ENCODE measurements at regions not wholly inside any gene's neighbourhood (a gene's known extent, or its start where the extent isn't known, plus 50 kb on each side); places are given as distances from the start of the nearest gene placed in this dataset.

DNA sequence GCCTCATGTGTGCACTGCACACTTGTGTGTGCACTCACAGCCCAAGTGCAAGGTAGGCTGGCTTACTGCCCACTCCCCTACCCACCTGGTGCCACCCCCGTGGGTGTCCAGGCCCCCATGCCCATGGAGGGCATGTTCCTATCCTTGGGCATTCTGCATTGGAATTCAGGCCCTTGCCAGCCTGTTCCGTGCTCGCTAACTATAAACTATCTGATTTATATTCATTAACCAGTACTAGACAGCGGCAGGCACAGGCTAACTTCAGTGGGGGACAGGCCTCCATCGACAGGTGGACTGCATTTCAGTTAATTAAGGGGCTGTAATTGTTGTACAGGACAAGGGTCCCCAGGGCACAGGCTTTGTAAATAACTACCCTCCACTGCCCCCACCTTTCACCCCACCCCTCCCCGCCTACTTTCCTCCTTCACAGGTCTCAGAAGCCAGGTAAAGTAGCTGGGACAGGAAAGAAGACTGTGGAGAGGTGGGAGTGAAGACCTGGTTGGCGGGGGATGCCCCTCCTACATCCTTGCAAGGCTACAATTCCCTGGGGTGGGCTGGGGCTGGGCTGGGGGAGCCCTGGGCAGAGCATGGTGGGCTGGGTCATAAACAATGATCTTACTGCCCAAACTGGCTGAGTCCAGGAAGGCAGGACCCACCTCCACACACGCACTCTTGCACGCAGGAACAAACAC, 119.0 kb upstream of the LHX1 start:
- no peak for DNase-seq
- in situ Hi-C loops (cut with HindIII; ENCODE audit: low pct_ligation_motif_present, low sequenced_read_pairs) = no loop called here
- peaks cover 15% of the 10 kb centered on the region for H3K27me3 ChIP-seq (replicated peaks)

DNA sequence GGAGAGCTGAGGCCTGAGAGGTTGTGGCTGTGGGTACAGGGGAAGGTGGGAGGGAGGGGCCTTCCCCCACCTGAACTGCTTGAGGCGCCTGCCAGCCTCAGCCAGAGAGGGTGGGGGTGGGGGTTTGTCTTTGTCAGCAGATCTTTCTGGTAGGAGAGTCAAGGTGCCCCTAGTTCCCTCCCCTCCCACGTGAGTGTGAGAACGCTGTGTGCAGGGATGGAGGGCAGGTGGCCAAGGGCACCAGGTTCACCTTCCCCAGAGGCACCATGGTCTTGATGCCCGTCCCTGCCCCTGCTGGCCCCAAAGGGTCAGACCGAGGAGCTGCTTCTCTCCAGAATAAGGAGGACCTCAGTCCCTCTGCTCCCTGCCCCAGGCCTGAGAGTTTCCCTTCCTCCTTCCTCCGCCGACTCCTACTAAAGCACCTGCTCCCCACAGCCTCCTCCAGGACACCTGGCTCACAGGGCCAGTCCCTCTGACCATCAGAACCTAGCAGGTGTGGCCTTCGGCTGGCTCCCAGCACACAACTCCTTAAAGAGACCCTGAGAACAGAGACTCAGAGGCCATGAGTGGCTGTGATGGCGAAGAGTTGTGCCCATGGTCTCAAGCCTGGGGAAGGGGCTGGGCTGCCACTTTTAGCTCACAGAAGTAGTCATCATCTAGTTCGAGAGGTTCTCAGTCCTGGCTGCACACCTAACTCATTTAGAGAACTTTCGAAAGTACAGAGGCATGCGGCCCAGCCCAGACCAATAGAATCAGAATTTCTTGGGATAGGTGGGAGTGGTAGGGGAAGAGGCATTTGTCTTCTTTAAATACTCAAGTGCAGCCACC, 113.2 kb upstream of the LHX1 start:
- no peak overlapping the region for H3K27ac ChIP-seq
- in situ Hi-C loops (cut with HindIII; ENCODE audit: low pct_ligation_motif_present, low sequenced_read_pairs) = no loop called here
- no peak overlapping the region for H3K4me3 ChIP-seq (ENCODE audit: low read depth, low read length)
- DNase-seq = no peak
- TF ChIP-seq, protein P1, sequence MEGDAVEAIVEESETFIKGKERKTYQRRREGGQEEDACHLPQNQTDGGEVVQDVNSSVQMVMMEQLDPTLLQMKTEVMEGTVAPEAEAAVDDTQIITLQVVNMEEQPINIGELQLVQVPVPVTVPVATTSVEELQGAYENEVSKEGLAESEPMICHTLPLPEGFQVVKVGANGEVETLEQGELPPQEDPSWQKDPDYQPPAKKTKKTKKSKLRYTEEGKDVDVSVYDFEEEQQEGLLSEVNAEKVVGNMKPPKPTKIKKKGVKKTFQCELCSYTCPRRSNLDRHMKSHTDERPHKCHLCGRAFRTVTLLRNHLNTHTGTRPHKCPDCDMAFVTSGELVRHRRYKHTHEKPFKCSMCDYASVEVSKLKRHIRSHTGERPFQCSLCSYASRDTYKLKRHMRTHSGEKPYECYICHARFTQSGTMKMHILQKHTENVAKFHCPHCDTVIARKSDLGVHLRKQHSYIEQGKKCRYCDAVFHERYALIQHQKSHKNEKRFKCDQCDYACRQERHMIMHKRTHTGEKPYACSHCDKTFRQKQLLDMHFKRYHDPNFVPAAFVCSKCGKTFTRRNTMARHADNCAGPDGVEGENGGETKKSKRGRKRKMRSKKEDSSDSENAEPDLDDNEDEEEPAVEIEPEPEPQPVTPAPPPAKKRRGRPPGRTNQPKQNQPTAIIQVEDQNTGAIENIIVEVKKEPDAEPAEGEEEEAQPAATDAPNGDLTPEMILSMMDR (IDR thresholded peaks at IDR 0.05; ENCODE audit: low read depth, low read length, missing control alignments) = no peak
- H3K36me3 ChIP-seq (replicated peaks) = no peaks in the 10 kb centered on the region
- H3K27me3 ChIP-seq (replicated peaks) = peaks cover 7% of the 10 kb centered on the region

More for the DNA sequence above, 119.0 kb upstream of the LHX1 start:
- TF ChIP-seq, protein P1 (IDR thresholded peaks at IDR 0.05; ENCODE audit: low read depth, low read length, missing control alignments) = no peak
- H3K36me3 ChIP-seq (replicated peaks) = no peaks in the 10 kb centered on the region
- no peak overlapping the region for H3K4me3 ChIP-seq (ENCODE audit: low read depth, low read length)
- no peak overlapping the region for H3K27ac ChIP-seq

DNA sequence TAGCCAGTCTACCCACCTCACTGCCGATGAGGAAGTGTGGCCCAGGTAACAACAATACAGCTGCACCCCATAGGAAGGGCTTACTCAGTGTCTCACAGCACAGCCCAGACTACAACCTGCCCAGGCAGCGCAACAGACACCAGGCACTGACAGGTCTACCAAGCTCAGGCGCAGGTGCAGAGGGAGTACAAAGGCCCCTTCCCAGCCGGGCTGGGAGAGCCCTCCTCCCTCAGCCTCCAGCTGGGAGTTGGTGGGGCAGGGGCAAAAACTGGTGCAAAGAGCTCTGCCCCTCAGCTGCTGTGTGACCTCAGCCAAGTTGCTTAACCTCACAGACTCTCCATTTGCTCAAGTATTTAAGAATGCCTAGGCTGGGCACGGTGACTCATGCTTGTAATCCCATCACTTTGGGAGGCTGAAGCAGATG, 112.6 kb upstream of the LHX1 start:
- TF ChIP-seq, protein P1 (IDR thresholded peaks at IDR 0.05; ENCODE audit: low read depth, low read length, missing control alignments) = no peak
- DNase-seq = no peak
- Histone ChIP-seq H3K27me3 (replicated peaks) (peaks cover 7% of the 10 kb centered on the region), H3K27ac (no peak overlapping the region), H3K36me3 (replicated peaks) (no peaks in the 10 kb centered on the region), H3K4me3 (ENCODE audit: low read depth, low read length) (no peak overlapping the region)
- in situ Hi-C loops (cut with HindIII; ENCODE audit: low pct_ligation_motif_present, low sequenced_read_pairs) = no loop called here

DNA sequence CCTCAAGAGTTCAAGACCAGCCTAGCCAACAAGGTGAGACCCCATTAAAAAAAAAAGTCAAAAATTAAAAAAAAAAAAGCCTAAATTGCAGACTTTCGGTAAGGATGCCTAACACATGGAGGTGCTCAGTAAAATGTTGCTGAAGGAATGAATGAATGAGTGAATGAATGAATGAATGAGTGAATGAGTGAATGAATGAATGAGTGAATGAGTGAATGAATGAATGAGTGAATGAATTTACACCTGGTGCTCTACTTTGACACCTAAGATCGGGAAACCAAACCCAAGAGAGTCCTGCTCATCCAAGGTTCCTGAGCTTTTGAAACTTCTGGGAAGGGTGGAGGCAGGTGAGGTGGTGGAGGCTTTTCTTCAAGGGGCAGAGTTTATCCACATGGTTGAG, 112.2 kb upstream of the LHX1 start:
- in situ Hi-C loops (cut with HindIII; ENCODE audit: low pct_ligation_motif_present, low sequenced_read_pairs) = no loop called here
- TF ChIP-seq, protein P1 (IDR thresholded peaks at IDR 0.05; ENCODE audit: low read depth, low read length, missing control alignments) = no peak

DNA sequence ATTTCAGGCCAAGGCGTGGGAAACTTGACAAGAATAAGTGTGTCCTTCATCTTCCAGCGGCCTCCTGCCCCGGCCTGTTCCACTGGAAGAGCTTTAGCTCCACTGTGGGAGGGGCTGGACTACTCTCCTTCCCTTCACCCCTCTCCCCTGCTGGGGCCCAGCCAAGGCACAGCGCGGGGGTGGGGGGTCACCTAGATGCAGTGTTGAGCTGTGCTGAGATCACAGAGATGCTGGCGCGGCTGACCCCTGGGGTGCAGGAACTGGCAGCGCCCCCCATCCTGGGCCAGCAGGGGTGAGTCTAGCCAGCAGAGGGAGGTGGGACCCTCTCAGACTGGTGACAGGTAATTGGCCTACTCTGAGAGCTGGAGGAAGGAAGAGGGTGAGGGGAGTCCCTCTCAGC, 111.8 kb upstream of the LHX1 start:
- Histone ChIP-seq H3K36me3 (replicated peaks) (no peaks in the 10 kb centered on the region), H3K4me3 (ENCODE audit: low read depth, low read length) (no peak overlapping the region), H3K27me3 (replicated peaks) (peaks cover 7% of the 10 kb centered on the region), H3K27ac (no peak overlapping the region)
- TF ChIP-seq, protein P1 (IDR thresholded peaks at IDR 0.05; ENCODE audit: low read depth, low read length, missing control alignments) = no peak
- no peak for DNase-seq
- in situ Hi-C loops (cut with HindIII; ENCODE audit: low pct_ligation_motif_present, low sequenced_read_pairs) = no loop called here

More for the DNA sequence above, 112.2 kb upstream of the LHX1 start:
- H3K4me3 ChIP-seq (ENCODE audit: low read depth, low read length) = no peak overlapping the region
- no peak overlapping the region for H3K27ac ChIP-seq
- peaks cover 7% of the 10 kb centered on the region for H3K27me3 ChIP-seq (replicated peaks)
- H3K36me3 ChIP-seq (replicated peaks) = no peaks in the 10 kb centered on the region
- no peak for DNase-seq
